Sigmoid colon (tissue), 4 donors: ENCODE measurements at regions not wholly inside any gene's neighbourhood (a gene's known extent, or its start where the extent isn't known, plus 50 kb on each side); places are given as distances from the start of the nearest gene placed in this dataset.

ENCODE experiments used
- CTCF ChIP-seq, 4 experiments: fragments of 450-650 bp in 3 of 4; fragments of 200-600 bp in 1 of 4; IDR thresholded peaks; one replicate each; pipeline ENCODE4 v1.5.1; 2016 to 2019; ENCODE audit warnings: antibody characterized with exemption in 4 of 4, mild to moderate bottlenecking in 3 of 4, moderate library complexity in 2 of 4
- POLR2A ChIP-seq, 2 donors: fragments of 450-650 bp; IDR thresholded peaks; one replicate each; pipeline ENCODE4 v1.6.1; 2016; ENCODE audit warnings: antibody characterized with exemption in 2 of 2, mild to moderate bottlenecking in 2 of 2, moderate library complexity in 2 of 2
- POLR2AphosphoS5 ChIP-seq, 4 donors: sonication (generic); formaldehyde crosslinking; IDR thresholded peaks; one replicate each; pipeline ENCODE4 v1.6.1; 2017; ENCODE audit warnings: antibody characterized with exemption in 4 of 4

GRCh38 chr15:39376371-39376909, 204.4 kb upstream of the THBS1 start:
- TF ChIP-seq CTCF (IDR thresholded peaks at IDR 0.05) (no peak), POLR2AphosphoS5 (IDR thresholded peaks at IDR 0.05) (no peak), POLR2A (IDR thresholded peaks at IDR 0.05) (no peak)
